NCI-H146 treated with DMSO at 0.1 percent for 48 hours (cell line): ENCODE measurements at regions not wholly inside any gene's neighbourhood (a gene's known extent, or its start where the extent isn't known, plus 50 kb on each side); places are given as distances from the start of the nearest gene placed in this dataset.

Source experiments
- DNase-seq: peaks from one replicate; lab custom pipeline; 2025; ENCODE audit not compliant: unreplicated experiment; lab: John Stamatoyannopoulos, UW

GRCh38 chr20:39661833-39662232 is 699.7 kb downstream of the DHX35 start:
- no peak for DNase-seq

GRCh38 chr20:39660965-39661364 is 698.8 kb downstream of the DHX35 start:
- DNase-seq, result no peak

GRCh38 chr20:39660226-39660625 is 698.1 kb downstream of the DHX35 start:
- DNase-seq, result no peak

- no peak for DNase-seq
Measured at GRCh38 chr20:39658662-39659409, 696.7 kb downstream of the DHX35 start.

- DNase-seq, result no peak
Measured at GRCh38 chr20:39654171-39654570, 692.0 kb downstream of the DHX35 start.

- no peak for DNase-seq
Measured at GRCh38 chr20:39651645-39652325, 689.6 kb downstream of the DHX35 start.

GRCh38 chr20:39646874-39647413 is 684.8 kb downstream of the DHX35 start:
- no peak for DNase-seq

GRCh38 chr20:39645131-39645530 is 683.0 kb downstream of the DHX35 start:
- peak; percentile 15 for DNase-seq

- no peak for DNase-seq
Measured at GRCh38 chr20:39643292-39643691, 681.1 kb downstream of the DHX35 start.

GRCh38 chr20:39641423-39641822 is 679.3 kb downstream of the DHX35 start:
- no peak for DNase-seq

- no peak for DNase-seq
Measured at GRCh38 chr20:39640147-39640546, 678.0 kb downstream of the DHX35 start.

GRCh38 chr20:39638731-39639130 is 676.6 kb downstream of the DHX35 start:
- no peak for DNase-seq

- no peak for DNase-seq
Measured at GRCh38 chr20:39633689-39634088, 671.5 kb downstream of the DHX35 start.

- DNase-seq, result no peak
Measured at GRCh38 chr20:39632757-39633156, 670.6 kb downstream of the DHX35 start.

- DNase-seq, result no peak
Measured at GRCh38 chr20:39632176-39632575, 670.0 kb downstream of the DHX35 start.

GRCh38 chr20:39631557-39631956 is 669.4 kb downstream of the DHX35 start:
- DNase-seq, result no peak

- no peak for DNase-seq
Measured at GRCh38 chr20:39630215-39630908, 668.2 kb downstream of the DHX35 start.

GRCh38 chr20:39627765-39628164 is 665.6 kb downstream of the DHX35 start:
- DNase-seq, result no peak

GRCh38 chr20:39624316-39624715 is 662.2 kb downstream of the DHX35 start:
- no peak for DNase-seq

- DNase-seq, result no peak
Measured at GRCh38 chr20:39623584-39624234, 661.6 kb downstream of the DHX35 start.

GRCh38 chr20:39619271-39619785 is 657.2 kb downstream of the DHX35 start:
- no peak for DNase-seq
